Effector memory CD8-positive, alpha-beta T cell (primary cell): ENCODE measurements at regions not wholly inside any gene's neighbourhood (a gene's known extent, or its start where the extent isn't known, plus 50 kb on each side); places are given as distances from the start of the nearest gene placed in this dataset.

ENCODE experiments used
- ATAC-seq: fragments of 150-1000 bp; cut with Tn5 transposase; replicated peaks from 2 replicates; pipeline ENCODE4 v1.10.0; 2021; ENCODE audit warnings: mild to moderate bottlenecking, moderate library complexity
- DNase-seq, 3 experiments: peaks; one replicate each; pipeline ENCODE4 v3.0.0; 2021
- H3K27ac Mint-ChIP-seq, 2 donors: one replicate each; pipeline ENCODE4 v1.8.0; 2022; ENCODE audit warnings: mild to moderate bottlenecking in 2 of 2, mixed read lengths in 2 of 2, moderate library complexity in 2 of 2
- H3K27me3 Mint-ChIP-seq, 2 donors: one replicate each; pipeline ENCODE4 v1.8.0; 2022; ENCODE audit warnings: mixed read lengths in 2 of 2
- H3K36me3 Mint-ChIP-seq: one replicate; pipeline ENCODE4 v1.8.0; 2022; ENCODE audit warnings: mild to moderate bottlenecking, moderate library complexity, mixed read lengths; ENCODE audit not compliant: insufficient read depth
- H3K4me1 Mint-ChIP-seq, 2 donors: one replicate each; pipeline ENCODE4 v1.8.0; 2022; ENCODE audit warnings: low read depth in 2 of 2, mixed read lengths in 2 of 2
- H3K4me3 Mint-ChIP-seq, 2 donors: one replicate each; pipeline ENCODE4 v1.8.0; 2022; ENCODE audit warnings: mild to moderate bottlenecking in 2 of 2, mixed read lengths in 2 of 2, moderate library complexity in 2 of 2
- H3K9me3 Mint-ChIP-seq, 2 donors: one replicate each; pipeline ENCODE4 v1.8.0; 2022; ENCODE audit warnings: mixed read lengths in 2 of 2

DNA sequence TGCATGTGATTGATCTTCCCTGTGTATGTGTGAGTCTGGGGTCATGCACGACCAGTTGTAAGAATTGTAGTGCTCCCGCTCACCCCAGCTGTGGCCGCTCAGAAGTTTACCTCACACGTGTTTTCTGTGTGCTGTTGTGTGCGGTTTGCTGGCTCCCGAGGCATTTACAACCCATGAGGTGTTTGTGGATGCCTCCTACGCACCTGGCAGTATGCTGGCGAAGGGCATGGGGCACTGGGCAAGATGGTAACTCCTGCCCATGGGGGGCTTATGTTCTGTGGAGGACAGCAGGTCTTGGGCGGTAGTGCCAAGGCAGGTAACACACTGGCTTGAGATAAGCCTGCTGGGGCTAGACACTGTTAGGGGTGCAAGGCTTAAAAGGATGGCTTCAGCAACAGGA is 102.6 kb upstream of the HS6ST1 start:
- H3K36me3 Mint-ChIP-seq = peaks cover 3% of the 10 kb centered on the region
- DNase-seq (no peak), ATAC-seq (no peak)
- peaks cover 22 to 51% of the 10 kb centered on the region in 2 donors for H3K27me3 Mint-ChIP-seq
- no peak overlapping the region for H3K4me3 Mint-ChIP-seq
- no peak overlapping the region for H3K27ac Mint-ChIP-seq
- H3K9me3 Mint-ChIP-seq = no peaks in the 10 kb centered on the region
- peaks cover 0 to 3% of the 10 kb centered on the region in 2 donors for H3K4me1 Mint-ChIP-seq

DNA sequence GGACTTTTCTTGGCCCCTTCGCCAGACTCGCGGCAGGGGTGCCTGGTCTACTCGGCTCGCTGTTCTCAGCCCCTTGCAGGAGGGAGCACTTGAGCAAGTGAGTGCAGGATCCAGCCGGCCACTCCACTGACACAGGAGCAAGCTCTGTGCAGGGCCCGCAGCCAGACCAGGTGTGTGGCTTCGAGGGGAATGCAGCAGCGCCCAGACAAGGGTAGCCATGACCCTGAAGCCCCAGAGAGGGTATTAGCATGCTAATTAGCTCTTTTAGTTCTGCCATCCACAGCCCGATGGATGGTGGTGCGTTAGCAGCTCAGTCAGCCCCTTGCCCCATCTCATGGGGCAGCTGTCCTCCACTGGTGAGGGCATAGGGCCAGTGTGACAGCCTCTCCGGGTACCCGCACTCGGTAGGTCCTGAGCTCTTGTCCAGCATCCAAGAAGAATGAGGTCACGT is 103.2 kb upstream of the HS6ST1 start:
- no peaks in the 10 kb centered on the region for H3K9me3 Mint-ChIP-seq
- no peak overlapping the region for H3K4me3 Mint-ChIP-seq
- no peak overlapping the region for H3K27ac Mint-ChIP-seq
- peaks cover 3% of the 10 kb centered on the region for H3K36me3 Mint-ChIP-seq
- DNase-seq (no peak), ATAC-seq (no peak)
- H3K4me1 Mint-ChIP-seq = peaks cover 0 to 3% of the 10 kb centered on the region in 2 donors
- H3K27me3 Mint-ChIP-seq = peaks cover 23 to 54% of the 10 kb centered on the region in 2 donors

DNA sequence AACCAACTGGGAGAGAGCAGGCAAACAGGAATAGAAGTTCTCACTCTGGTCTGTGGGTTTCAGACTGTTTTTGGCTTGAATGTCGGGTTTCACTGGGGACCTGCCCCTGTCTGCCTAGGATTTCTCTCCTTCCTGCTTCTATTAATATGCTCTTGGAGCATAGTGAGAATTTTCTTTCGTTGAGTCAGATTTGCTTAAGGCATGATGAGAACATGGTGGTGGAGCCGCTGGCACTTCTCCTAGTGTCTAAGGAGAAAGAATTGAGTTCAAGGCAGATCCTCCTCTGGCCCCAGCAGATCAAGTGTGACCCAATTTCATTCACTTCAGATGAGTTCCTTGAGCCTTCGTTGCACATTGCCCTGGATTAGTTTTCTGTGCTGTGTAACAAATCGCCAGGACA is 103.9 kb upstream of the HS6ST1 start:
- ATAC-seq (no peak), DNase-seq (no peak)
- H3K36me3 Mint-ChIP-seq = peaks cover 3% of the 10 kb centered on the region
- no peaks in the 10 kb centered on the region for H3K9me3 Mint-ChIP-seq
- H3K27ac Mint-ChIP-seq = no peak overlapping the region
- no peak overlapping the region for H3K4me3 Mint-ChIP-seq
- peaks cover 29 to 61% of the 10 kb centered on the region in 2 donors for H3K27me3 Mint-ChIP-seq
- H3K4me1 Mint-ChIP-seq = peaks cover 0 to 3% of the 10 kb centered on the region in 2 donors

DNA sequence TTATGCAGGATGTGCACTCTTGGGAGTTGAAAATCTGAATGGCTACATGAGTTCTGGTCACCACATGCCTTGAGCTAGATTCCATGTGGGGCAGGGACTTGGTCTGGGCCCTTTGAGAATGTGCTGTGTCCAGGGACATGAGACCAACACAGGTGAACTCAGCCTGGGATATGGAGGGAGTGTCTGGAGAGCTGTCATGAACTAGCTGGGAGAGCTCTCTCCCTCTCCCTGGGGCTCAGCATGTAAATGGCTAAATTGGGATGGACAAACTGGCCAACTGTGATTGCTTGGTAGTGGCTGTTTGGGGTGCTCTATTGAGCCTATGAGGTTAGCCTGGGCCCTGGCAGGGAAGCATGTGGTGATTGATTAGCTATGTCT is 105.1 kb upstream of the HS6ST1 start:
- DNase-seq (no peak), ATAC-seq (no peak)
- no peak overlapping the region for H3K27ac Mint-ChIP-seq
- H3K27me3 Mint-ChIP-seq = peaks cover 29 to 63% of the 10 kb centered on the region in 2 donors
- H3K36me3 Mint-ChIP-seq = peaks cover 3% of the 10 kb centered on the region
- peaks cover 0 to 3% of the 10 kb centered on the region in 2 donors for H3K4me1 Mint-ChIP-seq
- no peaks in the 10 kb centered on the region for H3K9me3 Mint-ChIP-seq
- no peak overlapping the region for H3K4me3 Mint-ChIP-seq

DNA sequence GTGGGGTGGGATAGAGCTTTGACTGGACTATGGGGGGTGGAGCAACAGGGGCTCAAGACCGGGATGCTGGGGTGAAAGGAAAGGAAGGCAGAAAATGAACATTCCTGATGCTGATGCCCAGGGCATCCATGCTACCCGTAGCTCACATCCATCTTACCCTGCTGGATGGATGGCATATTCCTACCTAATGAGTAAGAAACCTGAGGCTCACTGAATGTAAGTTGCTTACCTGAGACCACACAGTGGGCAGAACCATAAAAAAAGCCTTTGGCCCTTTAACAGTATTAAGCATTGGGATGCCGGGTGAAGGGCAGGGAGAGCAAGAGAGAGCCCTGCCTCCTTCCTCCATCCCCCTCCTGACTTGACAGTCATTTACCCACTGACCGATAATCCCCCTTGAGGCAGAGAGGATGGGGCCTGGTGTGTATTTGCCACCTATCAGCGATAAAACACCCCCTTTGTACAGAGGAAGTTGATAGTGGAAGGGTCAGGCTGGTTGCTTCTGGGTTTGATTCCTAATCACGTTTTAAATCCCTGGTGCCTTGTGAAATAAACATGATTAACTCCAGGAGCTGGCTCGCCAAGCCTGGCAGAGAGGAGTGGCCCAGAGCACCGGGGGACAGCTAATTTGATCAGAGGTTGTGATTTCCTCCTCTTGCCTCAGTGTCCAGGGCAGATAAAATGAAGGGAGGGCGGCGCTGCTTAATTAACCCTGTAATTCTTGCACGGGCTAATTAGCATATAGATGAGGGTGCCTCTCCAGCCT is 105.9 kb upstream of the HS6ST1 start:
- Mint-ChIP-seq H3K27me3 (peaks cover 32 to 71% of the 10 kb centered on the region in 2 donors), H3K36me3 (peaks cover 3% of the 10 kb centered on the region), H3K27ac (no peak overlapping the region), H3K4me1 (peaks cover 0 to 3% of the 10 kb centered on the region in 2 donors), H3K9me3 (peaks cover 0 to 5% of the 10 kb centered on the region in 2 donors), H3K4me3 (no peak overlapping the region)
- ATAC-seq = no peak
- no peak for DNase-seq

DNA sequence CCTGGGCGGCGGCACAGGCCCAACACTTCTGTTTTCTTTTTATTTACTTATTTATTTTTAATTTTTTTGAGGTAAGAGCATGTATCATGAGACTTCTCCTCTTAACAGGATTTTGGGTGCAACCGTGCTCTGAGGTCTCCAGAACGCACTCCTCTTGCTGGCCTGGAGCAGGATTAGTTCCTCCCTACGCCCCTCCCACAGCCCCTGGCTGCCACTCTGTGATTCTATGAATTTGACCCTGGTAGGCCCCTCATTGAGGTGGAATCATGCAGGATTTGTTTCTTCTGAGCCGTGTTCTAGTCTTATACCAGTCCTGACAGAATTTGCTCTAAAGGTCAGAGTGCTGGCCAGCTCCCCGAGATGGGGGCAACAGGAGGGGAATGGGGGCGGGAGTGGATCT is 106.5 kb upstream of the HS6ST1 start:
- ATAC-seq = no peak
- Mint-ChIP-seq H3K27me3 (peaks cover 34 to 77% of the 10 kb centered on the region in 2 donors), H3K9me3 (peaks cover 3 to 7% of the 10 kb centered on the region in 2 donors), H3K4me1 (peaks cover 0 to 3% of the 10 kb centered on the region in 2 donors), H3K4me3 (no peak overlapping the region), H3K27ac (no peak overlapping the region), H3K36me3 (peaks cover 3% of the 10 kb centered on the region)
- DNase-seq = no peak

DNA sequence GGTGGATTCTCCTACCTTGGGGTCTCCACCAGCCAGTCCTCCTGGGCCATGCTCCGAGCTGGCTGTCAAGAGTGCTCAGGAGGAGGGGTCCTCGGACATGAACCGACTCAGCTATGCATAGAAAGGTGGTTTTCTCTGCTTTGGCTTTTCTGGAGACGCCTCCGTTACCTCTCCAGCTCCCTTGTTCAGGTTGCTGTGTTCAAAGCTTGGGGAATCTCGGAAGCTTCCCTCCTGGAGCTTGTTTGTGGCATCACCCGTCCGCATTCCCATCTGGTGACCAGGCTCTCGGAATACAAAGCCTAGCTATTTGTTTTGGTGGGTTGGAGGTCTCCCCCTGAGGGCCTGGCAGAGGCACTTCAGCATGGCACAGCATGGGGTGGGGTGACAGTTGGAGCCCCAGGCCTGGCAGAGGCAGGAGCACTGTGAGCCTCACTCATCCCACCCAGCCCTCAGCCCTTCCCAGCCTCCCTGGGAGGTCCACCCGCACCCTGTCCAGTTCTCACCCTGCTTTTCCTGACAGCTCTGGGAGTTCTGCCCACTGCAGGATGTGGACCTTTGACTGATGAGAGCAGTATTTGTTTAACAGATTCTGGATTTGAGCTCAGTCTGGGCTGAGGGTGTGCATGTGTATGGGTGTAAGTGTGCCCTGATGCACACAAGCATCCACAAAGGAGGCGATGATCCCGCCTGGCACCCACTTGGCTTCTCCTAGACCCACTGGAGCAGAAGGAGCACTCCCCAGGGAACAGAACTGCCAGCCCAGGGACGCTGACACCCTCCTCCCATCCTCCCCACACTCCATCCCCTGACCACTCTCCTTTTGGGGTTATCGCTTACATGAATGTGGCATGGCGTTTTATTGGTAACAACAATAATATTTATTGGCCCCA is 107.3 kb upstream of the HS6ST1 start:
- H3K36me3 Mint-ChIP-seq = peaks cover 3% of the 10 kb centered on the region
- ATAC-seq (no peak), DNase-seq (no peak)
- peaks cover 0 to 3% of the 10 kb centered on the region in 2 donors for H3K4me1 Mint-ChIP-seq
- H3K4me3 Mint-ChIP-seq = no peak overlapping the region
- H3K9me3 Mint-ChIP-seq = peaks cover 3 to 7% of the 10 kb centered on the region in 2 donors
- H3K27me3 Mint-ChIP-seq = peaks cover 34 to 73% of the 10 kb centered on the region in 2 donors
- H3K27ac Mint-ChIP-seq = no peak overlapping the region

DNA sequence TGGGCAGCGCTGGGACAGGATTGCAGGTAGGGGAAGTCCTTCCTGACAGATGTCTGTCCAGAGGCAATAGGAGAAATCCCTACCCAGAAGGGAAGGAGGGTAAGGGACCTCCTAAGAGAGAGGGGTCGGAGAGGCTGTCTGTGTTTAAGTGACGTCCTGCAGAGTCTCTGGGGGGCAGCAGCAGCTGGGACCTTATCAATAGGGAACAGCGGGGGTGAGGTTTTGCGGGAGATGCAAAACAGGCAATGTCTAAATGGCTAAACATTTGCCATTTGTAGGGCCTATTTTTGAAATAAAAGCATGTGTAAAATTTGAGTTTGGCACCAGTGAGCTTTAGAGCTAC is 108.7 kb upstream of the HS6ST1 start:
- ATAC-seq = no peak
- no peaks in the 10 kb centered on the region for H3K4me1 Mint-ChIP-seq

DNA sequence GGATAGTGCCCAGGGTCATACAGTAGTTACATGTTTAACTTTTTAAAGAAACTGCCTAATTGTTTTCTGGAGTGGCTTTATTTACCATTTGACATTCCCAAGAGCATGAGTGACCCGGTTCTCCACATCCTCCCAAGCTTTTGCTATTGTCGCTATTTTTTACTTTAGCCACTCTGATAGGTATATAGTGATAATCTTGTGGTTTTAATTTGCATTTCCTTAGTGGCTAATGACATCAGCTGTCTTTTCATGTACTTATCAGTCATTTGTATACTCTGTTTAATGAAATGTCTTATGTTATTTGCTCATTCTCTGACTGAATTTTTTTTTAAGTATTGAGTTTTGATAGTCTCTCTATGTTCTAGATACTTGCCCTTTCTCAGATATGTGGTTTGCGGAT is 109.7 kb upstream of the HS6ST1 start:
- no peak for DNase-seq
- no peak overlapping the region for H3K27ac Mint-ChIP-seq
- peaks cover 26 to 50% of the 10 kb centered on the region in 2 donors for H3K27me3 Mint-ChIP-seq
- H3K36me3 Mint-ChIP-seq = peaks cover 3% of the 10 kb centered on the region
- H3K9me3 Mint-ChIP-seq = peaks cover 3 to 7% of the 10 kb centered on the region in 2 donors
- no peaks in the 10 kb centered on the region for H3K4me1 Mint-ChIP-seq
- no peak for ATAC-seq
- H3K4me3 Mint-ChIP-seq = no peak overlapping the region

More for the DNA sequence above, 108.7 kb upstream of the HS6ST1 start:
- Mint-ChIP-seq H3K9me3 (peaks cover 3 to 7% of the 10 kb centered on the region in 2 donors), H3K4me3 (no peak overlapping the region), H3K27ac (no peak overlapping the region), H3K27me3 (peaks cover 32 to 59% of the 10 kb centered on the region in 2 donors), H3K36me3 (peaks cover 3% of the 10 kb centered on the region)
- no peak for DNase-seq

DNA sequence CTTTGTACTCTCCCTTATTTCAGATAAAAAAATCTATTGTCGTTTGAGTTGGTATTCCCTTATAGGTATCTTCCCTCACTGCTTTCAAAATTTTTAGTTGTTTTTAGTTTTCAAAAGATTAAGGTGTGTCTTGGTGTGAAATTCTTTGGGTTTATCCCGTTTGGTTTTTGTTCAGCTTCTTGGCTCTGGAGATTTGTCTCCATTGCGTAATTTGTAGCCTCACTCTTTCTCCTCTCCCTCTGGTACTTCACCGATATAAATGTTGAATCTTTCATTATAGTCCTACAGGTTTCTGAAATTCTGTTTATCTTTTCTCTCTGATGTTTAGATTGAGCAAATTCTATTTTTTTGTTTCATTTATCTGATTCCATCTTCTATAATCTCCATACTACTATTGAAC is 113.8 kb upstream of the HS6ST1 start:
- no peak for DNase-seq
- H3K9me3 Mint-ChIP-seq = peaks cover 3 to 7% of the 10 kb centered on the region in 2 donors
- H3K4me1 Mint-ChIP-seq = peaks cover 0 to 6% of the 10 kb centered on the region in 2 donors
- no peak overlapping the region for H3K27ac Mint-ChIP-seq
- H3K36me3 Mint-ChIP-seq = peaks cover 2% of the 10 kb centered on the region
- no peak overlapping the region for H3K4me3 Mint-ChIP-seq
- no peak for ATAC-seq
- H3K27me3 Mint-ChIP-seq = peaks cover 50 to 62% of the 10 kb centered on the region in 2 donors

DNA sequence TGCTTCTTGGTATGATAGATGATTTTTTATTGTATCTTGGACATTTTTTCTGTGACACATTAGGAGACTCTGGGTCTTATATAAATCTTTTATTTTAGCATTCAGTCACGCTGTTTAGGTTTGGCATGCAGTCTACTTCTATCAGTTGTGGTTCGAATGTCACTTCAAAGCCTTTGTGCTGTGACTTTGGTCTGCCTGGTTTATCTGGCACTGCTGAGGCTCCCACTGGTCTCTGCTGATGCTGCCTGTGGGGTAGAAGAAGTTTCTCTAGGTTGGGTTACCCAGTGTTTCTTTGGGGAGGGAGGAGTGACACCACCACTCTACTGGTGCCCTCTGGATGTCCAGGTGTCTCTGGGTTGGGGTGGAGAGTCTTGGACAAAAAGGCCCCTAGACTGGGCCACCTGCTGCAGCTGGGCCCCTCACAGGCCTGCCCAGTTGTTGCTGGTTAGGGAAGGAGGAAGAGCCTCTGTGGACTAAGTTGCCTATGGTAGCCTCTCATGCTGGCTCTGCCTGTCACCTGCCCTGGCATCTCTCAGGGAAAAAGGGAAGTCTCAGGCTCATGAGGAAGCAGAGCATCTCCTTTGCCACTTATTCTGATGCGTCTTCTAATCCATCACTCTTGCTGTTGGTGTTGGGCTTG is 115.4 kb upstream of the HS6ST1 start:
- H3K27ac Mint-ChIP-seq = no peak overlapping the region
- DNase-seq (no peak), ATAC-seq (no peak)
- H3K9me3 Mint-ChIP-seq = peaks cover 3 to 7% of the 10 kb centered on the region in 2 donors
- peaks cover 2% of the 10 kb centered on the region for H3K36me3 Mint-ChIP-seq
- H3K27me3 Mint-ChIP-seq = peaks cover 56 to 72% of the 10 kb centered on the region in 2 donors
- H3K4me3 Mint-ChIP-seq = no peak overlapping the region
- peaks cover 0 to 6% of the 10 kb centered on the region in 2 donors for H3K4me1 Mint-ChIP-seq

DNA sequence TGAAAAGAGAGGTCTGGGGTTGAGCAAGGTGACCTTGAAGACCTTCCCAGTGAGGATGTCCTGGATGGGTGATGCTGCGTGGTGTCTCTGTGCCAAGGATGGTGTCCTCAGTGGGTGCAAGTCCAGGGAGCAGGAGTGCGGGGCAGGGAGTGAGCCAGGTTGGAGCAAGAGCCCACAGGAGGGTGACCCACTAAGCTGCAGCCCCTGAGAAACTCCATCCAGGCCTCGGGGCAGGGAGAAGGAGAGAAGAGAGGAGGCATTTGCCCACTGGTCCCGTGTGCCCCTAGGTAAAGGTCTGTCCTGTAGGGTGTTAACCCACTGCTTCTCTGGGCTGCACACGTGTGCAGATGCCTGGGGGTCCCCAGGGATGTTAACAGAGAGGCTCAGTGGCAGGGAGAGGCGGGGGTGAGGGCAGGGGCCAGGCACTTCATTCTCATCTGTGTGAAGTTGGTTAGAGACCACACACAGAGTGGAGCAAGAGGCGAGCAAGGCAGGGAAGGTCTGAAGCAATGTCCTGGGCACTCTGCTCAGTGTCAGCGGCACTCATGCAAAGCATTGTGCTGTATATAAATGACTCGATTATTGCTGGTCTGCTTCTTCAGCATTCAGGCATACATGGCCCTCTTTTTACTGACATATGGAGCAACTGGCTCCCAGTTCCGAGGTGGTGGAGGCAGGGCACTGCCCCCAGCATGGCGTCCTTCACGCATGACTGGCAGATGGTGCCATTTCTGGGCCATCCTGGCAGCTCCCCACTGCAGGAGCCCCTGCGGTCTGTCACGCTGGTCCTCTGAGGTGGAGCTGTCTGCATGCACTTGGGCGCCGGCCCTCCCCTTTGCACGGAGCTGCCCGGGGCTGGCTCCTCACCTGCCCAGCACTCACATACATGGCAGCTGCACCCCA is 117.2 kb upstream of the HS6ST1 start:
- no peak for ATAC-seq
- no peak overlapping the region for H3K4me3 Mint-ChIP-seq
- H3K27ac Mint-ChIP-seq = no peak overlapping the region
- peaks cover 59 to 76% of the 10 kb centered on the region in 2 donors for H3K27me3 Mint-ChIP-seq
- peaks cover 2% of the 10 kb centered on the region for H3K36me3 Mint-ChIP-seq
- DNase-seq = no peak
- H3K4me1 Mint-ChIP-seq = peaks cover 0 to 6% of the 10 kb centered on the region in 2 donors
- H3K9me3 Mint-ChIP-seq = no peaks in the 10 kb centered on the region
